ENCODE measurements at regions not wholly inside any gene's neighbourhood (a gene's known extent, or its start where the extent isn't known, plus 50 kb on each side); places are given as distances from the start of the nearest gene placed in this dataset.
"Not testable (repeated sequence)": the region's sequence is repeated elsewhere in the genome, so short reads cannot be mapped to it uniquely, and the experiment has no call there.

DNA sequence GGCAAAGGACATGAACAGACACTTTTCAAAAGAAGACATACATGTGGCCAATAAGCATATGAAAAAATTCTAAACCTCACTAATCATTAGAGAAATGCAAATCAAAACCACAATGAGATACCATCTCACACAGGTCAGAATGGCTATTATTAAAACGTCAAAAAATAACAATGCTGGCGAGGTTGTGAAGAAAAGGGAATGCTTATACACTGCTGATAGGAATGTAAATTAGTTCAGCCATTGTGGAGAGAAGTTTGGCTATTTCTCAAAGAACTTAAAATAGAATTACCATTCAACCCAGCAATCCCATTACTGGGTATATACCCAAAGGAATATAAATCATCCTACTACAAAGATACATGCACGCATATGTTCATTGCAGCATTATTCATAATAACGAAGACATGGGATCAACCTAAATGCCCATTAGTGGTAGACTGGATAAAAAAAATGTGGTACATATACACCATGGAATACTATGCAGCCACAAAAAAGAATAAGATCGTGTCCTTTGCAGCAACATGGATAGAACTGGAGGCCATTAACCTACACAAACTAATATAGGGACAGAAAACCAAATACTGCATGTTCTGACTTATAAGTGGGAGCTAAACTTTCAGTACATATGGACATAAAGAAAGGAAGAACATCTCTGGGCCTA, 101.7 kb downstream of the KLF5 start:
- TF ChIP-seq, protein P1, sequence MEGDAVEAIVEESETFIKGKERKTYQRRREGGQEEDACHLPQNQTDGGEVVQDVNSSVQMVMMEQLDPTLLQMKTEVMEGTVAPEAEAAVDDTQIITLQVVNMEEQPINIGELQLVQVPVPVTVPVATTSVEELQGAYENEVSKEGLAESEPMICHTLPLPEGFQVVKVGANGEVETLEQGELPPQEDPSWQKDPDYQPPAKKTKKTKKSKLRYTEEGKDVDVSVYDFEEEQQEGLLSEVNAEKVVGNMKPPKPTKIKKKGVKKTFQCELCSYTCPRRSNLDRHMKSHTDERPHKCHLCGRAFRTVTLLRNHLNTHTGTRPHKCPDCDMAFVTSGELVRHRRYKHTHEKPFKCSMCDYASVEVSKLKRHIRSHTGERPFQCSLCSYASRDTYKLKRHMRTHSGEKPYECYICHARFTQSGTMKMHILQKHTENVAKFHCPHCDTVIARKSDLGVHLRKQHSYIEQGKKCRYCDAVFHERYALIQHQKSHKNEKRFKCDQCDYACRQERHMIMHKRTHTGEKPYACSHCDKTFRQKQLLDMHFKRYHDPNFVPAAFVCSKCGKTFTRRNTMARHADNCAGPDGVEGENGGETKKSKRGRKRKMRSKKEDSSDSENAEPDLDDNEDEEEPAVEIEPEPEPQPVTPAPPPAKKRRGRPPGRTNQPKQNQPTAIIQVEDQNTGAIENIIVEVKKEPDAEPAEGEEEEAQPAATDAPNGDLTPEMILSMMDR (IDR thresholded peaks at IDR 0.05): not testable (repeated sequence)
- not testable (repeated sequence) for TF ChIP-seq TCF7L2 (IDR thresholded peaks at IDR 0.05; ENCODE audit: low read depth, low read length); POLR2AphosphoS5 (IDR thresholded peaks at IDR 0.05; ENCODE audit: low read depth, low read length); SIN3A (IDR thresholded peaks at IDR 0.05; ENCODE audit: borderline replicate concordance, insufficient read depth, low read depth, low read length)
- TF ChIP-seq, protein P2, sequence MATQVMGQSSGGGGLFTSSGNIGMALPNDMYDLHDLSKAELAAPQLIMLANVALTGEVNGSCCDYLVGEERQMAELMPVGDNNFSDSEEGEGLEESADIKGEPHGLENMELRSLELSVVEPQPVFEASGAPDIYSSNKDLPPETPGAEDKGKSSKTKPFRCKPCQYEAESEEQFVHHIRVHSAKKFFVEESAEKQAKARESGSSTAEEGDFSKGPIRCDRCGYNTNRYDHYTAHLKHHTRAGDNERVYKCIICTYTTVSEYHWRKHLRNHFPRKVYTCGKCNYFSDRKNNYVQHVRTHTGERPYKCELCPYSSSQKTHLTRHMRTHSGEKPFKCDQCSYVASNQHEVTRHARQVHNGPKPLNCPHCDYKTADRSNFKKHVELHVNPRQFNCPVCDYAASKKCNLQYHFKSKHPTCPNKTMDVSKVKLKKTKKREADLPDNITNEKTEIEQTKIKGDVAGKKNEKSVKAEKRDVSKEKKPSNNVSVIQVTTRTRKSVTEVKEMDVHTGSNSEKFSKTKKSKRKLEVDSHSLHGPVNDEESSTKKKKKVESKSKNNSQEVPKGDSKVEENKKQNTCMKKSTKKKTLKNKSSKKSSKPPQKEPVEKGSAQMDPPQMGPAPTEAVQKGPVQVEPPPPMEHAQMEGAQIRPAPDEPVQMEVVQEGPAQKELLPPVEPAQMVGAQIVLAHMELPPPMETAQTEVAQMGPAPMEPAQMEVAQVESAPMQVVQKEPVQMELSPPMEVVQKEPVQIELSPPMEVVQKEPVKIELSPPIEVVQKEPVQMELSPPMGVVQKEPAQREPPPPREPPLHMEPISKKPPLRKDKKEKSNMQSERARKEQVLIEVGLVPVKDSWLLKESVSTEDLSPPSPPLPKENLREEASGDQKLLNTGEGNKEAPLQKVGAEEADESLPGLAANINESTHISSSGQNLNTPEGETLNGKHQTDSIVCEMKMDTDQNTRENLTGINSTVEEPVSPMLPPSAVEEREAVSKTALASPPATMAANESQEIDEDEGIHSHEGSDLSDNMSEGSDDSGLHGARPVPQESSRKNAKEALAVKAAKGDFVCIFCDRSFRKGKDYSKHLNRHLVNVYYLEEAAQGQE (IDR thresholded peaks at IDR 0.05; ENCODE audit: insufficient read depth in 1 of 2, low read depth in 2 of 2, low read length in 1 of 2): not testable (repeated sequence)
